ENCODE measurements at regions not wholly inside any gene's neighbourhood (a gene's known extent, or its start where the extent isn't known, plus 50 kb on each side); places are given as distances from the start of the nearest gene placed in this dataset.
"Not testable (repeated sequence)": the region's sequence is repeated elsewhere in the genome, so short reads cannot be mapped to it uniquely, and the experiment has no call there.

GRCh38 chr2:192978395-192978794 is 783.7 kb upstream of the TMEFF2 start:
- DNase-seq, result no peak

GRCh38 chr2:192971981-192972380 is 777.2 kb upstream of the TMEFF2 start:
- no peak for DNase-seq

GRCh38 chr2:192969055-192969454 is 774.3 kb upstream of the TMEFF2 start:
- DNase-seq, result no peak

- DNase-seq, result no peak
Measured at GRCh38 chr2:192960945-192961344, 766.2 kb upstream of the TMEFF2 start.

GRCh38 chr2:192958615-192959014 is 763.9 kb upstream of the TMEFF2 start:
- not testable (repeated sequence) for DNase-seq

GRCh38 chr2:192957425-192957824 is 762.7 kb upstream of the TMEFF2 start:
- no peak for DNase-seq

GRCh38 chr2:192953116-192953515 is 758.4 kb upstream of the TMEFF2 start:
- DNase-seq, result no peak

GRCh38 chr2:192952245-192952644 is 757.5 kb upstream of the TMEFF2 start:
- no peak for DNase-seq

- no peak for DNase-seq
Measured at GRCh38 chr2:192948316-192948715, 753.6 kb upstream of the TMEFF2 start.

- DNase-seq, result no peak
Measured at GRCh38 chr2:192947352-192947751, 752.6 kb upstream of the TMEFF2 start.

- DNase-seq, result no peak
Measured at GRCh38 chr2:192940767-192941166, 746.0 kb upstream of the TMEFF2 start.

GRCh38 chr2:192932376-192932775 is 737.6 kb upstream of the TMEFF2 start:
- no peak for DNase-seq

- DNase-seq, result not testable (repeated sequence)
Measured at GRCh38 chr2:192921631-192922030, 726.9 kb upstream of the TMEFF2 start.

- DNase-seq, result no peak
Measured at GRCh38 chr2:192901446-192901845, 706.7 kb upstream of the TMEFF2 start.

- no peak for DNase-seq
Measured at GRCh38 chr2:192899466-192899865, 704.7 kb upstream of the TMEFF2 start.

- DNase-seq, result not testable (repeated sequence)
Measured at GRCh38 chr2:192893976-192894375, 699.2 kb upstream of the TMEFF2 start.

- no peak for DNase-seq
Measured at GRCh38 chr2:192888109-192888508, 693.4 kb upstream of the TMEFF2 start.

- DNase-seq, result no peak
Measured at GRCh38 chr2:192887337-192887736, 692.6 kb upstream of the TMEFF2 start.

- no peak for DNase-seq
Measured at GRCh38 chr2:192886636-192887035, 691.9 kb upstream of the TMEFF2 start.

GRCh38 chr2:192885569-192886160 is 690.9 kb upstream of the TMEFF2 start:
- no peak for DNase-seq

GRCh38 chr2:192877159-192877558 is 682.4 kb upstream of the TMEFF2 start:
- DNase-seq, result no peak

- DNase-seq, result no peak
Measured at GRCh38 chr2:192876698-192877097, 682.0 kb upstream of the TMEFF2 start.

GRCh38 chr2:192854706-192855105 is 660.0 kb upstream of the TMEFF2 start:
- no peak for DNase-seq

- DNase-seq, result no peak
Measured at GRCh38 chr2:192854031-192854430, 659.3 kb upstream of the TMEFF2 start.

GRCh38 chr2:192828947-192829346 is 634.2 kb upstream of the TMEFF2 start:
- no peak for DNase-seq

GRCh38 chr2:192828175-192828574 is 633.4 kb upstream of the TMEFF2 start:
- DNase-seq, result no peak
